Right atrium auricular region (tissue), 2 donors: ENCODE measurements at regions not wholly inside any gene's neighbourhood (a gene's known extent, or its start where the extent isn't known, plus 50 kb on each side); places are given as distances from the start of the nearest gene placed in this dataset.

Experiments used
- DNase-seq: peaks from one replicate; pipeline ENCODE4 v3.0.0-alpha.2; 2019; ENCODE audit warnings: low spot score
- H3K27ac ChIP-seq, 2 donors: fragments of 200-600 bp; sonication (generic); 1 replicate in 1 of 2; 2 replicates in 1 of 2; pipeline ENCODE4 v1.5.1; 2016 to 2019
- H3K27me3 ChIP-seq, 2 donors: fragments of 200-600 bp; sonication (generic); one replicate each; pipeline versions ENCODE4 v1.5.1 to v1.6.0; 2017 to 2019
- H3K36me3 ChIP-seq: fragments of 200-600 bp; sonication (generic); one replicate; pipeline ENCODE4 v1.5.1; 2016
- H3K4me1 ChIP-seq, 2 donors: fragments of 200-600 bp; sonication (generic); one replicate each; pipeline versions ENCODE4 v1.5.1 to v1.6.0; 2017 to 2019
- H3K4me3 ChIP-seq, 2 donors: fragments of 200-600 bp; sonication (generic); 1 replicate in 1 of 2; 2 replicates in 1 of 2; pipeline ENCODE4 v1.5.1; 2017 to 2019; ENCODE audit warnings: mild to moderate bottlenecking in 1 of 2, moderate library complexity in 1 of 2
- H3K9me3 ChIP-seq, 2 donors: fragments of 200-600 bp; sonication (generic); one replicate each; pipeline ENCODE4 v1.5.1; 2019
- TF ChIP-seq, protein P1 (sequence below), 2 donors: fragments of 200-600 bp; sonication (generic); IDR thresholded peaks; one replicate each; pipeline ENCODE4 v1.5.1; 2019; ENCODE audit warnings: antibody characterized with exemption in 2 of 2

DNA sequence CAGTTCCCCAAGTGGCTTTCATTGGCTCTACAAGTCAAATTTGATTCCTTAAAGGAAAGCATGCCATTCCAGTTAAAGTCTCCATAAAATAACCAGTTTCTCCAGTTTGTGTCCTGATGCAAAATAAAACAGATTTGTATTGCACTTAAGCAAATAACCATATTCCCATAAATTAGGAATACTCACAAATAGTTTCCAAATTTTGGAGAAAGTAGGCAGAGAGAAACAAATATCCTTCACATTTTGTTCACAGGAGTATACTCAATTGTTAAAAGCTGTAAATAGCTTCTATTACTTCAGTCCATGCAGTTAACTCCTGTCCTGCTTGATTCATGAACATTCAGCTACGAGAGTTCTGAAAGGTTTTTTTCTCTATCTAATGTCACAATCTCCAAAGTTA lies 281.4 kb upstream of the RGS17 start:
- DNase-seq: no peak
- no peaks in the 10 kb centered on the region for H3K4me1 ChIP-seq
- H3K27me3 ChIP-seq: no peaks in the 10 kb centered on the region
- H3K27ac ChIP-seq: no peak overlapping the region
- H3K36me3 ChIP-seq: no peaks in the 10 kb centered on the region
- H3K4me3 ChIP-seq: no peak overlapping the region
- H3K9me3 ChIP-seq: peaks cover 0 to 6% of the 10 kb centered on the region in 2 donors
- TF ChIP-seq, protein P1, sequence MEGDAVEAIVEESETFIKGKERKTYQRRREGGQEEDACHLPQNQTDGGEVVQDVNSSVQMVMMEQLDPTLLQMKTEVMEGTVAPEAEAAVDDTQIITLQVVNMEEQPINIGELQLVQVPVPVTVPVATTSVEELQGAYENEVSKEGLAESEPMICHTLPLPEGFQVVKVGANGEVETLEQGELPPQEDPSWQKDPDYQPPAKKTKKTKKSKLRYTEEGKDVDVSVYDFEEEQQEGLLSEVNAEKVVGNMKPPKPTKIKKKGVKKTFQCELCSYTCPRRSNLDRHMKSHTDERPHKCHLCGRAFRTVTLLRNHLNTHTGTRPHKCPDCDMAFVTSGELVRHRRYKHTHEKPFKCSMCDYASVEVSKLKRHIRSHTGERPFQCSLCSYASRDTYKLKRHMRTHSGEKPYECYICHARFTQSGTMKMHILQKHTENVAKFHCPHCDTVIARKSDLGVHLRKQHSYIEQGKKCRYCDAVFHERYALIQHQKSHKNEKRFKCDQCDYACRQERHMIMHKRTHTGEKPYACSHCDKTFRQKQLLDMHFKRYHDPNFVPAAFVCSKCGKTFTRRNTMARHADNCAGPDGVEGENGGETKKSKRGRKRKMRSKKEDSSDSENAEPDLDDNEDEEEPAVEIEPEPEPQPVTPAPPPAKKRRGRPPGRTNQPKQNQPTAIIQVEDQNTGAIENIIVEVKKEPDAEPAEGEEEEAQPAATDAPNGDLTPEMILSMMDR (IDR thresholded peaks at IDR 0.05): no peak

DNA sequence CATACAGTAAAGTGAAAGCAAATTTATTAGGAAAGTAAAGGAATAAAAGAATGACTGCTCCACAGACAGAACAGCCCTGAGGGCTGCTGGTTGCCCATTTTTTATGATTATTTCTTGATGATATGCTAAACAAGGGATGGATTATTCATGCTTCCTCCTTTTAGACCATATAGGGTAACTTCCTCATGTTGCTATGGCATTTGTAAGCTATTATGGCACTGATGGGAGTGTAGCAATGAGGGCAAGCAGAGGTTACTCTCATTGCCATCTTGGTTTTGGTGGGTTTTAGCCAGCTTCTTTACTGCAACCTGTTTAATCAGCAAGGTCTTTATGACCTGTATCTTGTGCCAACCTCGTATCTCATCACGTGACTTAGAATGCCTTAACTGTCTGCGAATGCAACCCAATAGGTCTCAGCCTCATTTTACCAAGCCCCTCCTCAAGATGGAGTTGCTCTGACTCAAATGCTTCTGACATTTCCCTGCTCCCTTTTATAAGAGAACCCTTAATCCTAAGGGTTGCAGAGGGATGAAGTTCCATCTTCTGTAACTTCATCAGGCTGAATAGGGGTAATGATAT lies 280.1 kb upstream of the RGS17 start:
- Histone ChIP-seq H3K4me3 (no peak overlapping the region), H3K4me1 (no peaks in the 10 kb centered on the region), H3K27me3 (no peaks in the 10 kb centered on the region), H3K9me3 (peaks cover 0 to 6% of the 10 kb centered on the region in 2 donors), H3K36me3 (no peaks in the 10 kb centered on the region), H3K27ac (no peak overlapping the region)
- DNase-seq: no peak
- TF ChIP-seq, protein P1 (IDR thresholded peaks at IDR 0.05): no peak

DNA sequence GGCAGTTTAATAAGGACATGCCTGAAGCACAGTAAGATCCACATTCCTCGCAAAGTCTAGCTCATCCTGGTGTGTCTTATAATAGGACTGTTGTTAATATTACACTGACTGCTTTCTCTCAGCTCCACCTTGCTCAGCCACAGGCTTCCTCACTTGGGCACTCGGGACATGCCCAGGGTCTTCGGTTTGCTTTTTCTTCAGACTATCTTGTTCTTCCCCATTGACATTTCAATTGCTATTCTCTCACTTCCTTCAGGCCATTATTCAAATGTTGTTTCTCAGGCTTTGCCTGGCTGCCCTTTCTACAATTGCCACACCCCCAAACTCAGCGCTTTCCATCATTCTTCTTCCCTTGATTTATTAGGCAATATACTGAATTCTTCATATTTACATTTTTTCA lies 274.8 kb upstream of the RGS17 start:
- no peaks in the 10 kb centered on the region for H3K4me1 ChIP-seq
- H3K27me3 ChIP-seq: no peaks in the 10 kb centered on the region
- no peak overlapping the region for H3K4me3 ChIP-seq
- TF ChIP-seq, protein P1 (IDR thresholded peaks at IDR 0.05): no peak
- no peaks in the 10 kb centered on the region for H3K9me3 ChIP-seq
- no peaks in the 10 kb centered on the region for H3K36me3 ChIP-seq
- H3K27ac ChIP-seq: no peak overlapping the region
- DNase-seq: no peak

DNA sequence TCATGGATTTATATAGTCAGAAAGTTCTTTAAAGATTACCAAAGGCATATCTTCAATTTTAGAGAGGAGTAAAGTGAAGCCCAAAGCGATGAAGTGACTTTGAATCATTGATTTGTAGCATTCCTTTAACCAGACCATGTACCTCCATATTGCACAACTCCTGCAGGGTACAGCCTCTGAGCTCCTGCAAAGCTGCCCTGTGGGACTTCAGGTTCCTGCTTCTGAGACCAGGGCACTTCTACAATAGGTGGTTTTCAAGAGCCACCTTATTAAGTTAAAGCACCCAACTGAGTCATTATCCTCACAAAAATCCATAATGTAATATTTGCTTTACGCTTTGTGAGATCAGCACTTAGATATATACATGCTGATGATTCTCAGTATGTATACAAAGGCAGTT lies 270.7 kb upstream of the RGS17 start:
- no peak for DNase-seq
- Histone ChIP-seq H3K4me1 (no peaks in the 10 kb centered on the region), H3K36me3 (no peaks in the 10 kb centered on the region), H3K9me3 (no peaks in the 10 kb centered on the region), H3K27me3 (no peaks in the 10 kb centered on the region), H3K27ac (no peak overlapping the region), H3K4me3 (no peak overlapping the region)
- TF ChIP-seq, protein P1 (IDR thresholded peaks at IDR 0.05): no peak

DNA sequence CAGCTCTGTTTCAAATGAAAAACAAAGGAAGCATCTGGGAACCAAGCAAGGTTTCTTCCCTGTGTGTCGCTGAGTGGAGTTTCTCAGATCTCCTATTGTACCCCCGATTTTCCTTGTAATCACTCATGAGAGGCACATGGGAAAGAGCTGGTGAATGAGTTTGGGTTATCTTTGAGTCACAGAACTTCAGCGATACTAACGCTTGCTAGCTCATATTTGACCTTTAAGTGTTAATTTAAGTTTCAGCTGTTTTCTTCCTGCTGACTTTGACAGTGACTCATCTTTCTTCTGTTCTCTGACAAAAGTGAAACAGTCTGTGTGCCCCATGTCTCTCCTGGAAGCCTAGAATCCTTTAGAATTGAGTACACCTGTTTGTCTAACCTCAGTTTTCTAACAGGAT lies 261.1 kb upstream of the RGS17 start:
- DNase-seq: no peak
- Histone ChIP-seq H3K4me3 (no peak overlapping the region), H3K36me3 (no peaks in the 10 kb centered on the region), H3K4me1 (no peaks in the 10 kb centered on the region), H3K27me3 (no peaks in the 10 kb centered on the region), H3K27ac (no peak overlapping the region), H3K9me3 (no peaks in the 10 kb centered on the region)
- TF ChIP-seq, protein P1 (IDR thresholded peaks at IDR 0.05): no peak

DNA sequence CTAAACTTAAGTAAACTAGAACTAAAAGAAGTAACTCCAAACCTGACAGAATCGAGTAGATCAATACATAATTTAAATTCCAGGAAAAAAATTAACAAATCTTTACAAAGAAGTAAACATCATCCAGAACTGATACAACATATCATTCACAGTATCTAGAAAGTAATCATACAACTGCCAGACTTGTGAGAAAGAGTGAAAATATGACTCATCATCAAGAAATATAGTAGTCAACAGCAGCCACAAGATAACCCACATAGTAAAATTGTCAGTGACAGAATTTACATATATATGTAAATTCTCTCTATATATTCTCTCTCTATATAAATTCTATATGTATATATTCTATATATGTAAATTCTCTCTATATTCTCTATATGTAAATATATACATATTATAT lies 242.8 kb upstream of the RGS17 start:
- Histone ChIP-seq H3K4me3 (no peak overlapping the region), H3K9me3 (no peaks in the 10 kb centered on the region), H3K27ac (no peak overlapping the region), H3K27me3 (no peaks in the 10 kb centered on the region), H3K36me3 (no peaks in the 10 kb centered on the region), H3K4me1 (no peaks in the 10 kb centered on the region)
- TF ChIP-seq, protein P1 (IDR thresholded peaks at IDR 0.05): no peak
- DNase-seq: no peak
